ENCODE measurements at regions not wholly inside any gene's neighbourhood (a gene's known extent, or its start where the extent isn't known, plus 50 kb on each side); places are given as distances from the start of the nearest gene placed in this dataset.

DNA sequence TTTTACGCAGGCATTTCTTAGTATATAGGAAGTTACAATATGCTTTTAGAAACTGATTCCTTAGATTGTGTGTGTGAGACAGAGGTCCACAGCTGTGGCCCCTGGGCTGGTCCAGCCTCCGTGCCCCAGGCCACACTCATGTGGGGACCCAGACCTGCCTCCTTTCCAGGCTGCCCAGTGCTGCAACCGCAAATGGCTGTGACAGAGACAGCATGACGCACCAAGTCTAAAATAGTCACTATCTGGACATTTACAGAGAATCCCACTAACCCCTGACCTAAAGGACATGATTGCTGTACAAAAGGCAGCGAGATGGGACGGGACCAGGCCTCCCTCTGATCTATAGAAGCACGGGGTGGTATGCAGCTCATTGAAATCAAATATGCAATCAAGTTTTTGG lies 152.2 kb downstream of the TMEM18 start:
- no peak for ATAC-seq (replicated peaks)
- H3K27ac Mint-ChIP-seq = no peak overlapping the region
- no peaks in the 10 kb centered on the region for H3K36me3 Mint-ChIP-seq (ENCODE audit: low read depth)
- no peak overlapping the region for H3K4me3 Mint-ChIP-seq
- H3K4me1 Mint-ChIP-seq = no peaks in the 10 kb centered on the region
- no peaks in the 10 kb centered on the region for H3K9me3 Mint-ChIP-seq
- H3K27me3 Mint-ChIP-seq = peaks cover 14% of the 10 kb centered on the region

DNA sequence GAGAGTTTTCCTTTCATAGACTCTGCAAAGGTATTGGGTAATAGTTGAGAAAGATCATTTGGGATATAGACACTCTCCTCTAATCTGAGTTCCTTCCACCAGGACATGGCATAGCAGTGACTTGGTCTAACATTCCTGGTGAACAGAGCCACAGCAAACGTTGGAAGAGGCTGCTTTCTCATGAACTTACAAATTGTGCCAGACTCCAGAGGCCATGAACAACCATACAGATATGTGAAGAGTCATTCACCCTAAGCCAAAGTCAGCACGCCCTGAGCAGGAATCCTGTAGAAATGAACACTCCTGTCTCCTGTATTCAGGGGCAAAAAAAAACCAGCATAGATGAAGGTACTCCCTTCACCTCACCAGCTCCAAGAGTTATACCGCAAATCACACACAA lies 152.8 kb downstream of the TMEM18 start:
- no peak overlapping the region for H3K4me3 Mint-ChIP-seq
- H3K36me3 Mint-ChIP-seq (ENCODE audit: low read depth) = no peaks in the 10 kb centered on the region
- H3K4me1 Mint-ChIP-seq = no peaks in the 10 kb centered on the region
- H3K9me3 Mint-ChIP-seq = no peaks in the 10 kb centered on the region
- no peak overlapping the region for H3K27ac Mint-ChIP-seq
- H3K27me3 Mint-ChIP-seq = peaks cover 11% of the 10 kb centered on the region
- ATAC-seq (replicated peaks) = no peak

DNA sequence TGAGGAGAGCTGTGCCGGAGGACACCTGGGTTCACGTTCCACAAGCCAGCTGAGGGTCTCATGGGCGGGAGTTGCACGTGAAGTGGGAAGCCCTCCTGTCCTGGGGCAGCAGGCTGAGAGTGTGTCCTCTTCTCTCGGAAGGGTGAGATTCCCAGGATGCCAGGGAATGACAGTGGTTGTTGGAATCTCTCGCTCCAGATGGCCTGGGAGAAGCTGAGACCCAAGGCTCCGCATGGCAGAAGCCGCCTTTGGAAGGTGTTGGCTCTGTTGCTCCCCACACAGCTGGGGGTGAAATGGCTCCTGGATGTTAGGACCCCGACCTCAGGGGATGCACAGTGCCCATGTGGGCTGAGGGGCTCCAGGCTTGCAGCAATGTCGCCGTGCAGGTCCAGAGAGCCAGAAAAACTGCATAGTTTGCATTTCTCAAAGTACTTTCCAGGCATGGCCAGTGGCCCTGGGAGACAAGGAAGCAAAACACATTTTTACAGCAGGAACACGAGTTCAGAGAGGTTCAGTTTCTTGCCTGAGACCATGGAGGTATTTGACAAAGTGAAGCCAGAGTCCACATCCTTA lies 153.4 kb downstream of the TMEM18 start:
- H3K4me1 Mint-ChIP-seq = no peaks in the 10 kb centered on the region
- H3K9me3 Mint-ChIP-seq = no peaks in the 10 kb centered on the region
- H3K36me3 Mint-ChIP-seq (ENCODE audit: low read depth) = no peaks in the 10 kb centered on the region
- H3K27me3 Mint-ChIP-seq = peaks cover 13% of the 10 kb centered on the region
- no peak for ATAC-seq (replicated peaks)
- no peak overlapping the region for H3K4me3 Mint-ChIP-seq
- H3K27ac Mint-ChIP-seq = no peak overlapping the region

DNA sequence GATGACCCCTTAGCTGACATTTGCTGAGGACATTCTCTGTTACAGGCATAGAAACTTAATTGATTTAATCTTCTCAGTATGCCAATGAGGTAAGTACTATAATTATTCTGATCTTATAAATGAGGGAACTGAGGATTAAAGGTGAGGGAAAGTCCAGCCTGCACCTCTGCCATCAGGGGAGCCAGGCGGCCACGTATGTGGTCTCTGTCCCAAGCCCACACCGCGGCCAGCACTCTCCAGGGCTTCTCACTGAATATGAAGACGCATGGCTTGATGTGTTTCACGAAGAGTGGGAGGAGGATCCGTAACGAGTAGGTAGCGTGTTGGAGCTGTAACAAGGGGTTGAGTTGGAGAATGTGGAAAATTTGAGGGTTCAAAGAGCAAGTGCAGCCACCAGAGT lies 154.4 kb downstream of the TMEM18 start:
- H3K27ac Mint-ChIP-seq = no peak overlapping the region
- H3K36me3 Mint-ChIP-seq (ENCODE audit: low read depth) = no peaks in the 10 kb centered on the region
- H3K4me1 Mint-ChIP-seq = no peaks in the 10 kb centered on the region
- no peak overlapping the region for H3K4me3 Mint-ChIP-seq
- no peaks in the 10 kb centered on the region for H3K9me3 Mint-ChIP-seq
- no peak for ATAC-seq (replicated peaks)
- peaks cover 15% of the 10 kb centered on the region for H3K27me3 Mint-ChIP-seq

DNA sequence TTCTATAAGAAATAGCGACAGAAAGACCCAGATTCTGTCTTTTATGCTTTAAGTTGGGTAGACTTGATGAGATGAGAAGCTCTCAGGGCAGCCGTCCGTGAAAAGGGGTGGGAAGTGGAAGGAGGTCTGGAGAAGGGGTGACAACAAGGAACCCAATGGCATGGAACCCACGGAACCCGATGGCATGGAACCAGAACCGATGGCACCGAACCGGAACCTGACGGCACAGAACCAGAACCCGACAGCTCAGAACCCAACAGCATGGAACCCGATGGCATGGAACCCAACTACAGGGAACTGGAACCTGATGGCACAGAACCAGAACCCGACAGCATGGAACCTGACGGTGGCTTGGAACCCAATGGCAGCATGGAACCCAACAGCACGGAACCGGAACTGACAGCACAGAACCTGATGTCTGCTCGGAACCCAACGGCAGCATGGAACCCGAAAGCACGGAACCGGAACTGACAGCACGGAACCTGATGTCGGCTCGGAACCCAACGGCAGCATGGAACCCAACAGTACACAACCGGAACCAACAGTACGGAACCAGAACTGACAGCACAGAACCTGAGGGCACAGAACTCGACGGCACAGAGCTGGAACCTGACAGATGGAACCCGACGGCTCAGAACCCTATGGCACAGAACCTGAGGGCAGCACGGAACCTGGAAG lies 155.2 kb downstream of the TMEM18 start:
- no peaks in the 10 kb centered on the region for H3K36me3 Mint-ChIP-seq (ENCODE audit: low read depth)
- ATAC-seq (replicated peaks) = no peak
- H3K9me3 Mint-ChIP-seq = no peaks in the 10 kb centered on the region
- no peaks in the 10 kb centered on the region for H3K4me1 Mint-ChIP-seq
- no peak overlapping the region for H3K4me3 Mint-ChIP-seq
- H3K27ac Mint-ChIP-seq = no peak overlapping the region
- peaks cover 15% of the 10 kb centered on the region for H3K27me3 Mint-ChIP-seq

DNA sequence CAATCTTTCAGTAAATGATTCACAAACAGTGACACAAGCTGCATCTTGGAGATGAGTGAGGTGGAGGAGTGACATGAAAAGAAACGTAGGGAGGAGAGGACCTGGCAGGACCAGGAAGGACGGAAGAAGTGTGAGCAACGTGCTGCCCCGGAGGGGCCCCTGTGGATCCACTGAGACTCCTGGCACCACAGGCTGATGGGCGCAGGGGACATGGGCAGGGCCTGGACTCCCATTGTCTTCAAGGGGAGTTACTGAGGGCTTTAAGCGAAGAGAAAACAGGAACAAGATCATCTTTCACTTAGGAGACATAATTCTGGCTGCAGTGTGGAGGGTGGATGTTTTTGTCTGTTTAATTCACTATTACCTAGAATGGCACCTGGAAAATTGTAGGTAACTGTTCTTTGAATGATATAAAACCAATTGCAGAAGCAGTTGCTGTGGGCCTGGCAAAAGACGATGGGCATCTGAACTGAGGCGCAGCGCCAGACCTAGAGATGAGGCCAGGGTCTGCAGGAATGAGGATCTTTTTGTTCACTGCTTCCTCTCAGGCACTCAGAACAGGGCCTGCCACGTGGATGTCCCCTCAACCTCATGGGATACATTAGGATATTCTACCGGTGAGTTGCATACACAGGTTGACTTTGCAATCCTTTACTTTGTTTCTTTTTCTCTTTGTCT lies 156.4 kb downstream of the TMEM18 start:
- Mint-ChIP-seq H3K27ac (no peak overlapping the region), H3K4me3 (no peak overlapping the region), H3K9me3 (no peaks in the 10 kb centered on the region), H3K4me1 (no peaks in the 10 kb centered on the region), H3K36me3 (ENCODE audit: low read depth) (no peaks in the 10 kb centered on the region), H3K27me3 (peaks cover 15% of the 10 kb centered on the region)
- no peak for ATAC-seq (replicated peaks)

DNA sequence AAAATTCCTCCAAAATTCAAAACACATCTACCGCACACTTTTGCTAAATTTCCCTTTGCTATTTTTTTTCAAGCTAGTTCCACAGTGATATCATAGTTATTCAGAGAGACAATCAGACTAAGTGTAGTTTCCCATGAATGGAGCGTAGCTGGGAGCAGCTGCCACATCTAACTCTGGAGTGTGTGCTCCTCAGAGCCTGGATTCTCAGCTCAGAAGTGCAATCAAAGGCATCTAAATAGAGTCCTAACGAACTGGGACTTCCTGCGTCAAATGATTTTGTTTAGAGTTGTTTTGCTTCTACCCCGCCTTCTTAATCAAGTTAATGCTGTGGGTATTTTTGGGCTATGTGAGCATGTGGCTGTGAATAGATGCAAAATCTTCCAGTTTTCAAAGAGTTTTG lies 160.3 kb downstream of the TMEM18 start:
- no peak for ATAC-seq (replicated peaks)
- H3K9me3 Mint-ChIP-seq = no peaks in the 10 kb centered on the region

DNA sequence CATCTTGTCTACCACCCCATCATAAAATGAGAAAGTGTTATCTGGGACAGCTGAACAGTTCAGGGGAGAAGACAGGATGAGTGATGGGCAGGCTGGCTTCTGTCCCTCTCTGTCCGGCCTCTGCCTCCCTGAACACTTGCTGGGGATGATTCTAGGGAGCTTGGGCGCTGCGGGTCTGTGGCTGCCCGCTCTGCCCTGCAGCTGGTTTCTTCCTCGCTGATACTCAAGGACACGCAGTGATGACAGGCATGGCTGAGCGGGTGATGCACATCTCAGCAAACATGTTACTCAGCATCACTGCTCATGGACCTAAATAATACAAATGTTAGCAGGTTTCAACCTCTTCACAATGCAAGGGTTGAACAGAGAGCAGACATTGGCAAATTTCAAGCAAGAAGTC lies 161.1 kb downstream of the TMEM18 start:
- Mint-ChIP-seq H3K9me3 (no peaks in the 10 kb centered on the region), H3K27ac (no peak overlapping the region), H3K4me1 (no peaks in the 10 kb centered on the region), H3K4me3 (no peak overlapping the region), H3K36me3 (ENCODE audit: low read depth) (no peaks in the 10 kb centered on the region), H3K27me3 (peaks cover 13% of the 10 kb centered on the region)
- no peak for ATAC-seq (replicated peaks)

More for the DNA sequence above, 160.3 kb downstream of the TMEM18 start:
- no peak overlapping the region for H3K4me3 Mint-ChIP-seq
- no peaks in the 10 kb centered on the region for H3K4me1 Mint-ChIP-seq
- no peaks in the 10 kb centered on the region for H3K36me3 Mint-ChIP-seq (ENCODE audit: low read depth)
- H3K27me3 Mint-ChIP-seq = peaks cover 13% of the 10 kb centered on the region
- no peak overlapping the region for H3K27ac Mint-ChIP-seq

DNA sequence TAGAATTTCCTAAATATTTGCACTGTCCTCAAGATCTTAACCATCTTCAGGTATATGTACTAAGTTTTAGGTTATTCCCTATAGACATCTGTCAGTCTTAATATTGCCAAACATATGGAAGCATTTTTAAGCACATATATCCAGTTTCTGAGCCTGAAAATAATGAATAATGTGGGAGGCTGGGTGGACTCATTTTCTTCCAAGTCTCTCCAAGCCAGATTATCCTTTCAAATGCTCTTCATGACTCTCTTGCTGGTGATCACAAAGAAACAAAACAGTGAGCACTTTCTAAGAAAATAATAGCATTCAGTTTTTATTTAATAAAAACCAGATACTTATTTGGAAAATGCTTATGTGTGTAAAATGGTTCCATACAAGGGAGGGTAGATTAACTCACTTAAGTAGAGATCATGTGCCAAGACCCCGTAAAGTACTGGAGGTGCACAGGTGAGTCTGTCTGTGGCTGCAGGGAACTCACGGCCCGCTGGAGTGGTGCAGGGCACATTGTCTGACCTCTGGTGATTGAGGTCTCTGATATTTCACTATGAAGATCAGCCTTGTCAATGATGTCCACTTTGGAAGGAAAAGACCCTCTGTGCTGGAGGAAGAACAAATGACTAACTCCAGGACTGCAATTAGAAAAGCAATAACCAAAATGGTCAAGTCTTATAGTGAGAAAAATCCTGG lies 161.6 kb downstream of the TMEM18 start:
- Mint-ChIP-seq H3K9me3 (no peaks in the 10 kb centered on the region), H3K27me3 (peaks cover 13% of the 10 kb centered on the region), H3K27ac (no peak overlapping the region), H3K4me3 (no peak overlapping the region), H3K36me3 (ENCODE audit: low read depth) (no peaks in the 10 kb centered on the region), H3K4me1 (no peaks in the 10 kb centered on the region)
- ATAC-seq (replicated peaks) = no peak

DNA sequence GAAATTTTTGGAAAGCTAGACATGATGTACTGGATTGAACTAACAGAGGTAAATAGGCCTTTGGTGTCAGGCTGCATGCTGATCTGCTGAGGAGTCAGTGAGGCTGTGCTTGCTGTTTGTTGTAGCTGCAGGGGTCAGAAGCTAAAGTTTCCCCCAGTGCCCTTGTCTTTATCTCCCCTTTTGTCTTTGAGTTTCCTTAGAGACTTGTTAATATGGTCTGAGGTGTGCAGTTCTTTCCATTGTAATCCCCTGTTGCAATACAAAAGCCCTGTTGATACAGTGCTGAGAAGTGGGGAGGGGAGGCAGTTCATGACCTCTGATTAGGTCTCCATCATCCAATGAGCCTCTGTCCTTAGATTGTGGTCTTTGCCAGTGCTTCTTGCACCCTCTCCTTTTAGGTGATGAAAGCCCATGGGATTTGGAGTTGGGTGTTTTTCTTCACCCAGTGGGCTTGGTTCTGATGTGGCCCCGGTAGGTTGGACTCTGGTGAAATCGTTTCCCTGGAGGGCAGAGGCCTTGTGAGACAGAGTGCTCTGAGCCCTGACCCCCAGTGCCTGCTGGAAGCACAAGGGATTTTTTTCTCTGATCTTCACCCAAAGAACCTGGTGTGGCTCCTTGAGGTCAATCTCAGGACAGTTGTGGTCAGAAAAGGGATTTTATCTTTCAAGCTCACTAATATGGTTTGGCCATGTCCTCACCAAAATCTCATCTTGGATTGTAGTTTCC lies 163.1 kb downstream of the TMEM18 start:
- H3K36me3 Mint-ChIP-seq (ENCODE audit: low read depth) = no peaks in the 10 kb centered on the region
- H3K4me3 Mint-ChIP-seq = no peak overlapping the region
- H3K4me1 Mint-ChIP-seq = no peaks in the 10 kb centered on the region
- H3K27me3 Mint-ChIP-seq = peaks cover 9% of the 10 kb centered on the region
- no peak overlapping the region for H3K27ac Mint-ChIP-seq
- H3K9me3 Mint-ChIP-seq = no peaks in the 10 kb centered on the region
- ATAC-seq (replicated peaks) = no peak

DNA sequence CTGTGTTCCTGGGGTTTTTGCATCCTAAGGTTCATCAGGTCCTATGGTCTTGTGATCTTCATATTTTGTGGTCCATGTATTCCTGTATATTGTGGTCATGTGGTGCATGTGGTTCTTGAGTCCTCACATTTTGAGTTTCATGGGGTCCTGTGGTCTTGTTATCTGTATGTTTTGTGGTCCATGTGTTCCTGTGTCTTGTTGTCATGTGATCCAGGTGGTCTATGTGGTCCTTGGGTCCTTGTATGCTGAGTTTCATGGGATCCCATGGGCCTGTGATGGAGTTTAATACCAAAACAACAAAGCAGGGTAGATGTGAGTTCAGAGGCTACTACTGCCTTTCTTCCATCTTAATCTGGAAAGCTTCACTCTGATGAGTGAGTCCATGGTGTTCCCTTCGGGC lies 166.4 kb downstream of the TMEM18 start:
- Mint-ChIP-seq H3K4me1 (no peaks in the 10 kb centered on the region), H3K27ac (no peak overlapping the region), H3K9me3 (no peaks in the 10 kb centered on the region), H3K27me3 (peaks cover 8% of the 10 kb centered on the region), H3K36me3 (ENCODE audit: low read depth) (no peaks in the 10 kb centered on the region), H3K4me3 (no peak overlapping the region)
- no peak for ATAC-seq (replicated peaks)

DNA sequence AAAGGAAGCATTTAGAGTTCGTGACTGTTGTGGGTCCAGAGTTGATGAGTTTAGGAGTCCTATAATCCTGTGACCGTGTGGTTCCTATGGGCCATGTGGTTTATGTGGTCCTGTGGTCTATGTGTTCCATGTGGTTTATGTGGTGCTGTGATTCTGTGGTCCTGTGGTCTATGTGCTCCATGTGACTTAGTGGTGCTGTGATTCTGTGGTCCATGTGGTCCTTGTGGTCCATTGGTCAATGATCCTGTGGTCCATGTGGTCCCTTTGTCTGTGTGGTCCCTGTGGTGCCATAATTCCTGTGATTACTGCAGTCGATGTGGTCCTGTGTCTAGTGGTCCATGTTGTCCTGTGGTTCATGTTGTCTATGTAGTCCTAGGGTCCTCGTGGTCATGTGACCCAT lies 167.3 kb downstream of the TMEM18 start:
- no peak for ATAC-seq (replicated peaks)
- Mint-ChIP-seq H3K4me1 (no peaks in the 10 kb centered on the region), H3K9me3 (no peaks in the 10 kb centered on the region)

DNA sequence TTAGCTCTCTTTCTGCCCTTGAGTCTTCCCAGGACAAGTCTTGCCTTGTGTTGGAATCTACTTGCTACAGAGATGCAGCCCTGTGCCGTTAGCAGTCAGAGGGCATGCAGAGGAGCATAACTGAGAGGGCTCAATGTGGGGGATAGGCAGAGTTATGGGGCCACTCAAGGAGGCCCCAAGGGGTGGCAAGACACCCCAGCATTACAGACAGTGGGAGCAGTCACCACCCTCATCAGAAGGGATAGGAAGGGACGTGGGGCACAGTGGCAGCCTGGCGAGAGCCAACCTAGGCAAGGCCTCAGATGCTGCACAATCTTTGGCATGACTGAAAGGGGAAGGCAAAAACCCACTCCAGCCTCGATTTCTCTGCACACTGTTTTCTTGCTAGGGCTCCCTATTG lies 169.1 kb downstream of the TMEM18 start:
- H3K4me3 Mint-ChIP-seq = no peak overlapping the region
- ATAC-seq (replicated peaks) = no peak
- H3K9me3 Mint-ChIP-seq = no peaks in the 10 kb centered on the region
- H3K27ac Mint-ChIP-seq = no peak overlapping the region
- peaks cover 4% of the 10 kb centered on the region for H3K27me3 Mint-ChIP-seq
- no peaks in the 10 kb centered on the region for H3K4me1 Mint-ChIP-seq
- no peaks in the 10 kb centered on the region for H3K36me3 Mint-ChIP-seq (ENCODE audit: low read depth)

More for the DNA sequence above, 167.3 kb downstream of the TMEM18 start:
- Mint-ChIP-seq H3K4me3 (no peak overlapping the region), H3K27me3 (peaks cover 8% of the 10 kb centered on the region), H3K27ac (no peak overlapping the region), H3K36me3 (ENCODE audit: low read depth) (no peaks in the 10 kb centered on the region)

DNA sequence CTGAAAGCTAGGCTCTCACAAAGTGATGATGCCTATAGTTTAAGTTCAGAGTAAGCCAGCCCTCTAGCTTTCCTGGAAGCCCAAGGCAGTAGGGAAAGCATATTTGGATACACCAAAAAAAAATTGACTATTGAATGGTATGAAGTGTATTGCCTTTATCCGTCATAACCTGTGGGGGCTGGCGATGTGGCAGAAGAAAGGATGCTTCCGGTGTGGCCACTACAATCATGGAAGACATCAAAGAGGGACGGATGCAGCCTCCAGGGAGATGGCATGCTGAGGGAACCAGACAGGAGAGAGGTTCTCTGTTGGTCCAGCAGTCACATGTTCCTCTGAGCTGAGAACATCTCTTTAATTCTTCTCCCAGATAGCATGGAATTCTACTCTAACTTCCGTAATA lies 170.3 kb downstream of the TMEM18 start:
- Mint-ChIP-seq H3K36me3 (ENCODE audit: low read depth) (no peaks in the 10 kb centered on the region), H3K27ac (no peak overlapping the region), H3K27me3 (peaks cover 6% of the 10 kb centered on the region), H3K4me1 (no peaks in the 10 kb centered on the region), H3K4me3 (no peak overlapping the region), H3K9me3 (no peaks in the 10 kb centered on the region)
- ATAC-seq (replicated peaks) = no peak
